ENCODE measurements at regions not wholly inside any gene's neighbourhood (a gene's known extent, or its start where the extent isn't known, plus 50 kb on each side); places are given as distances from the start of the nearest gene placed in this dataset.

DNA sequence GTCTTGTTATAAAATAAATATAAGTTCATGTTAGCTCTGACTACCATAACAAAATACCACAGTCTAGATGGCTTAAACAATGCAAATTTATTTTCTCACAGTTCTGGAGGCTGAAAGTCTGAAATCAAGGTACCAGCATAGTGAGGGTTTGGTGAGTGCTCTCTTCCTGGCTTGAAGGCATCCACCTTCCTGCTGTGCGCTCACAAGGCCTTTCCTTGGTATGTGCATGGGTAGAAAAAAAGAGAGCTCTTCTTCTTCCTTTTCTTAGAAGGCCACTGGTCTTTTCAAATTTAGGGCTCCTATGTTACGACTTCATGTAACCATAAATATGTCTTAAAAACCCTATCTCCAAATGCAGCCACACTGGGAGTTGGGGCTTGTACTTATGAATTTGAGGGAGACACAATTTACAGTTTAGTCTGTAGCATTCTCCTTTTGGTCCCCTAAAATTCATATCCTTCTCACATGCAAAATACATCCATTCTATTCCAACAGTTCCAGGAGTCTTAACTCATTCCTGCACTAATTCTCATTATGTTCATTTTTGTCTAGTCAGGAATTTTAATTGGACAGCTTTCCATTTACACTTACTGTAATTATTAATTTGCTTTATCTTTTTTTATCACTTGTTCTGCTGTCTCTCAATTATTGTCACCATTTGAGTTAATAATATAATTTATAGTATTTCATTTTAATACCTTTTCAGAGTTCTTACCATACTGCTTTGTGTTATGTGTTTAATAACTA, 381.9 kb upstream of the EPHA7 start:
- TF ChIP-seq, protein P1, sequence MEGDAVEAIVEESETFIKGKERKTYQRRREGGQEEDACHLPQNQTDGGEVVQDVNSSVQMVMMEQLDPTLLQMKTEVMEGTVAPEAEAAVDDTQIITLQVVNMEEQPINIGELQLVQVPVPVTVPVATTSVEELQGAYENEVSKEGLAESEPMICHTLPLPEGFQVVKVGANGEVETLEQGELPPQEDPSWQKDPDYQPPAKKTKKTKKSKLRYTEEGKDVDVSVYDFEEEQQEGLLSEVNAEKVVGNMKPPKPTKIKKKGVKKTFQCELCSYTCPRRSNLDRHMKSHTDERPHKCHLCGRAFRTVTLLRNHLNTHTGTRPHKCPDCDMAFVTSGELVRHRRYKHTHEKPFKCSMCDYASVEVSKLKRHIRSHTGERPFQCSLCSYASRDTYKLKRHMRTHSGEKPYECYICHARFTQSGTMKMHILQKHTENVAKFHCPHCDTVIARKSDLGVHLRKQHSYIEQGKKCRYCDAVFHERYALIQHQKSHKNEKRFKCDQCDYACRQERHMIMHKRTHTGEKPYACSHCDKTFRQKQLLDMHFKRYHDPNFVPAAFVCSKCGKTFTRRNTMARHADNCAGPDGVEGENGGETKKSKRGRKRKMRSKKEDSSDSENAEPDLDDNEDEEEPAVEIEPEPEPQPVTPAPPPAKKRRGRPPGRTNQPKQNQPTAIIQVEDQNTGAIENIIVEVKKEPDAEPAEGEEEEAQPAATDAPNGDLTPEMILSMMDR (IDR thresholded peaks at IDR 0.05): no peak
- TF ChIP-seq POLR2A (IDR thresholded peaks at IDR 0.05) (no peak), EP300 (IDR thresholded peaks at IDR 0.05) (no peak)
